ENCODE measurements at regions not wholly inside any gene's neighbourhood (a gene's known extent, or its start where the extent isn't known, plus 50 kb on each side); places are given as distances from the start of the nearest gene placed in this dataset.

GRCh38 chr1:193568512-193568911 lies 382.1 kb upstream of the B3GALT2 start:
- POLR2A ChIA-PET: no interaction called here
- H3K4me3 ChIP-seq: no peak overlapping the region
- H3K4me1 ChIP-seq: no peaks in the 10 kb centered on the region
- no peak for ATAC-seq
- TF ChIP-seq, protein P1, sequence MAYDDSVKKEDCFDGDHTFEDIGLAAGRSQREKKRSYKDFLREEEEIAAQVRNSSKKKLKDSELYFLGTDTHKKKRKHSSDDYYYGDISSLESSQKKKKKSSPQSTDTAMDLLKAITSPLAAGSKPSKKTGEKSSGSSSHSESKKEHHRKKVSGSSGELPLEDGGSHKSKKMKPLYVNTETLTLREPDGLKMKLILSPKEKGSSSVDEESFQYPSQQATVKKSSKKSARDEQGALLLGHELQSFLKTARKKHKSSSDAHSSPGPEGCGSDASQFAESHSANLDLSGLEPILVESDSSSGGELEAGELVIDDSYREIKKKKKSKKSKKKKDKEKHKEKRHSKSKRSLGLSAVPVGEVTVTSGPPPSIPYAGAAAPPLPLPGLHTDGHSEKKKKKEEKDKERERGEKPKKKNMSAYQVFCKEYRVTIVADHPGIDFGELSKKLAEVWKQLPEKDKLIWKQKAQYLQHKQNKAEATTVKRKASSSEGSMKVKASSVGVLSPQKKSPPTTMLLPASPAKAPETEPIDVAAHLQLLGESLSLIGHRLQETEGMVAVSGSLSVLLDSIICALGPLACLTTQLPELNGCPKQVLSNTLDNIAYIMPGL (CRISPR knock-in tag; IDR thresholded peaks at IDR 0.05; ENCODE audit: borderline replicate concordance): no peak
- TF ChIP-seq CBX8 (IDR thresholded peaks at IDR 0.05) (no peak), MAFK (IDR thresholded peaks at IDR 0.05; ENCODE audit: partially characterized antibody) (no peak), ATOH8 (CRISPR knock-in tag; IDR thresholded peaks at IDR 0.05; ENCODE audit: low read depth) (no peak), RNF2 (IDR thresholded peaks at IDR 0.05; ENCODE audit: borderline replicate concordance, low read depth) (no peak), CEBPB (IDR thresholded peaks at IDR 0.05) (no peak), EHF (CRISPR knock-in tag; IDR thresholded peaks at IDR 0.05) (no peak), BCL3 (IDR thresholded peaks at IDR 0.05) (no peak), HDAC2 (IDR thresholded peaks at IDR 0.05) (no peak), RCOR1 (IDR thresholded peaks at IDR 0.05; ENCODE audit: low read depth, low read length) (no peak), SREBF2 (IDR thresholded peaks at IDR 0.05) (no peak), MAZ (IDR thresholded peaks at IDR 0.05; ENCODE audit: borderline replicate concordance, low read depth, low read length) (no peak), HOXB5 (CRISPR knock-in tag; IDR thresholded peaks at IDR 0.05) (no peak)
- TF ChIP-seq, protein P2, sequence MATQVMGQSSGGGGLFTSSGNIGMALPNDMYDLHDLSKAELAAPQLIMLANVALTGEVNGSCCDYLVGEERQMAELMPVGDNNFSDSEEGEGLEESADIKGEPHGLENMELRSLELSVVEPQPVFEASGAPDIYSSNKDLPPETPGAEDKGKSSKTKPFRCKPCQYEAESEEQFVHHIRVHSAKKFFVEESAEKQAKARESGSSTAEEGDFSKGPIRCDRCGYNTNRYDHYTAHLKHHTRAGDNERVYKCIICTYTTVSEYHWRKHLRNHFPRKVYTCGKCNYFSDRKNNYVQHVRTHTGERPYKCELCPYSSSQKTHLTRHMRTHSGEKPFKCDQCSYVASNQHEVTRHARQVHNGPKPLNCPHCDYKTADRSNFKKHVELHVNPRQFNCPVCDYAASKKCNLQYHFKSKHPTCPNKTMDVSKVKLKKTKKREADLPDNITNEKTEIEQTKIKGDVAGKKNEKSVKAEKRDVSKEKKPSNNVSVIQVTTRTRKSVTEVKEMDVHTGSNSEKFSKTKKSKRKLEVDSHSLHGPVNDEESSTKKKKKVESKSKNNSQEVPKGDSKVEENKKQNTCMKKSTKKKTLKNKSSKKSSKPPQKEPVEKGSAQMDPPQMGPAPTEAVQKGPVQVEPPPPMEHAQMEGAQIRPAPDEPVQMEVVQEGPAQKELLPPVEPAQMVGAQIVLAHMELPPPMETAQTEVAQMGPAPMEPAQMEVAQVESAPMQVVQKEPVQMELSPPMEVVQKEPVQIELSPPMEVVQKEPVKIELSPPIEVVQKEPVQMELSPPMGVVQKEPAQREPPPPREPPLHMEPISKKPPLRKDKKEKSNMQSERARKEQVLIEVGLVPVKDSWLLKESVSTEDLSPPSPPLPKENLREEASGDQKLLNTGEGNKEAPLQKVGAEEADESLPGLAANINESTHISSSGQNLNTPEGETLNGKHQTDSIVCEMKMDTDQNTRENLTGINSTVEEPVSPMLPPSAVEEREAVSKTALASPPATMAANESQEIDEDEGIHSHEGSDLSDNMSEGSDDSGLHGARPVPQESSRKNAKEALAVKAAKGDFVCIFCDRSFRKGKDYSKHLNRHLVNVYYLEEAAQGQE (IDR thresholded peaks at IDR 0.05): no peak
- H3K9me3 ChIP-seq: no peaks in the 10 kb centered on the region
- no peak overlapping the region for H3K4me2 ChIP-seq
- CTCF ChIA-PET: no interaction called here
- no peak overlapping the region for H3K27ac ChIP-seq
- no peak for DNase-seq (ENCODE audit: low read depth in 1 of 2, low spot score in 1 of 2)
- no peak for FAIRE-seq
- 82% methylated on average over 1 of the region's 1 CpG for WGBS (ENCODE audit: missing lambda C conversion rate)

DNA sequence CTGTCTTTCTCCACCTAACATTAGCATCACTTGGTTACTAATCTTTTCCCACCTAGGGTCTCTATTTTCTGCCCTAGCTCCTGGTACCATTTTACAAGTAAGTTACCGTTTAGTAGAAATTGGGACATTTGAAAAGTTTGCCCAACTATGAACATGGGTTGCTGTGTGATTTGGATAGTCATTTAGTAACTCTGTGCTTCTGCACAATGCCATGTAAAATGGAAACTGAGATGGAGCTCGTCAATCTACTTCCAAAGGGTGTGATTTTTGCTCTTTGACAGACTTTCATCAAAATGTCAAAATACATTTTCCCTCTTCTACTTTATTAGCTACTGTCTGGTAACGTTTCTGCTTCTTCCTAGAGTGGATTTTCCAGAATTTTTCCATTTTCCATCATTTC lies 381.5 kb upstream of the B3GALT2 start:
- no peaks in the 10 kb centered on the region for H3K9me3 ChIP-seq
- H3K4me1 ChIP-seq: no peaks in the 10 kb centered on the region
- FAIRE-seq: no peak
- CTCF ChIA-PET: no interaction called here
- POLR2A ChIA-PET: no interaction called here
- TF ChIP-seq JUNB (IDR thresholded peaks at IDR 0.05) (no peak), ESRRA (IDR thresholded peaks at IDR 0.05; ENCODE audit: borderline replicate concordance, low read length) (no peak), HDAC2 (IDR thresholded peaks at IDR 0.05) (no peak), ZSCAN20 (CRISPR knock-in tag; IDR thresholded peaks at IDR 0.05) (no peak), FOSL2 (IDR thresholded peaks at IDR 0.05) (no peak), FOSL2 (CRISPR knock-in tag; IDR thresholded peaks at IDR 0.05) (no peak), CHD4 (IDR thresholded peaks at IDR 0.05; ENCODE audit: borderline replicate concordance) (no peak), HOXA7 (CRISPR knock-in tag; IDR thresholded peaks at IDR 0.05) (no peak), BHLHE40 (IDR thresholded peaks at IDR 0.05; ENCODE audit: low read depth, low read length) (no peak), EHF (CRISPR knock-in tag; IDR thresholded peaks at IDR 0.05) (no peak)
- DNase-seq (ENCODE audit: low read depth in 1 of 2, low spot score in 1 of 2): no peak
- WGBS (ENCODE audit: missing lambda C conversion rate): 66% methylated on average over 3 of the region's 3 CpGs
- no peak overlapping the region for H3K4me3 ChIP-seq
- H3K4me2 ChIP-seq: no peak overlapping the region
- H3K27ac ChIP-seq: no peak overlapping the region
- ATAC-seq: no peak

Data from A549 (cell line).